ENCODE measurements at regions not wholly inside any gene's neighbourhood (a gene's known extent, or its start where the extent isn't known, plus 50 kb on each side); places are given as distances from the start of the nearest gene placed in this dataset.

DNA sequence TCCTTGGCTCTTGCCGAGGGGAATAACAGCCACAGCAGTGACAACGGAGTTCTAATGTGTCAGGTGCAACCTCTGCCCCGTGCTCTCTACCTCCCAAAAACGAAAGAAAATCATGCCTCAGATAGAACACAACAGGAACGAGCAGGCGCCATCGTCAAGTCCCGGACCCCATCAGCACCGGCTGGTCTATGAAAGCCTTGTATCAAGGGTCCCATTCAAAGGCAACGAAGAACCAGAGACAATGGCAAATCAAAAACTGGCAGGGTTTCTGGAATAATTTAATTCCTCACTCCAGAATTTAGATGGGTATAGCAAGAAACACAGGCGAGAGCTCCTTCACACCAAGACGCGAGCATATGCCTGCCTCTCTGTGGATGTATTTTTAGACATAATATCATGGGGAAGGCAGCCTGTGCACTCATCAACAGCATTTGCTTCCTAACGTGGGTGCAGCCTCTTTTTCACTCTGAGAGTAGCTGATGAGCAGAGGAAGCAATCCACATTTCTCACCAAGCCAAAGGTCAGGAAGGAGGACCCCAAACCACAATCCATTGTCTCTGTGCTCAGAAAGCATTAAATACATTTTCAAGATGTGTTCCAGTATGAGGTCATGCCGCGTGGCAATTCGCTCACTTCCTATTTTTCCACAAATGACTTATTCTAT, 193.4 kb upstream of the BLID start:
- intact Hi-C loops (cut with DNase I) = no loop called here
- Histone ChIP-seq H3K36me3 (replicated peaks in 1 of 2) (no peaks in the 10 kb centered on the region), H3K4me3 (no peak overlapping the region), H3K9me3 (replicated peaks in 1 of 3) (no peaks in the 10 kb centered on the region), H3K27ac (no peak overlapping the region), H3K4me1 (replicated peaks in 1 of 2) (no peaks in the 10 kb centered on the region), H3K27me3 (no peaks in the 10 kb centered on the region)
- TF ChIP-seq, protein P1, sequence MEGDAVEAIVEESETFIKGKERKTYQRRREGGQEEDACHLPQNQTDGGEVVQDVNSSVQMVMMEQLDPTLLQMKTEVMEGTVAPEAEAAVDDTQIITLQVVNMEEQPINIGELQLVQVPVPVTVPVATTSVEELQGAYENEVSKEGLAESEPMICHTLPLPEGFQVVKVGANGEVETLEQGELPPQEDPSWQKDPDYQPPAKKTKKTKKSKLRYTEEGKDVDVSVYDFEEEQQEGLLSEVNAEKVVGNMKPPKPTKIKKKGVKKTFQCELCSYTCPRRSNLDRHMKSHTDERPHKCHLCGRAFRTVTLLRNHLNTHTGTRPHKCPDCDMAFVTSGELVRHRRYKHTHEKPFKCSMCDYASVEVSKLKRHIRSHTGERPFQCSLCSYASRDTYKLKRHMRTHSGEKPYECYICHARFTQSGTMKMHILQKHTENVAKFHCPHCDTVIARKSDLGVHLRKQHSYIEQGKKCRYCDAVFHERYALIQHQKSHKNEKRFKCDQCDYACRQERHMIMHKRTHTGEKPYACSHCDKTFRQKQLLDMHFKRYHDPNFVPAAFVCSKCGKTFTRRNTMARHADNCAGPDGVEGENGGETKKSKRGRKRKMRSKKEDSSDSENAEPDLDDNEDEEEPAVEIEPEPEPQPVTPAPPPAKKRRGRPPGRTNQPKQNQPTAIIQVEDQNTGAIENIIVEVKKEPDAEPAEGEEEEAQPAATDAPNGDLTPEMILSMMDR (IDR thresholded peaks at IDR 0.05) = no peak
- TF ChIP-seq POLR2A (IDR thresholded peaks at IDR 0.05) = no peak
- WGBS, 4 donors = 62 to 73% (median 68%) methylated on average over 17 of the region's 17 CpGs
- no peak for DNase-seq

DNA sequence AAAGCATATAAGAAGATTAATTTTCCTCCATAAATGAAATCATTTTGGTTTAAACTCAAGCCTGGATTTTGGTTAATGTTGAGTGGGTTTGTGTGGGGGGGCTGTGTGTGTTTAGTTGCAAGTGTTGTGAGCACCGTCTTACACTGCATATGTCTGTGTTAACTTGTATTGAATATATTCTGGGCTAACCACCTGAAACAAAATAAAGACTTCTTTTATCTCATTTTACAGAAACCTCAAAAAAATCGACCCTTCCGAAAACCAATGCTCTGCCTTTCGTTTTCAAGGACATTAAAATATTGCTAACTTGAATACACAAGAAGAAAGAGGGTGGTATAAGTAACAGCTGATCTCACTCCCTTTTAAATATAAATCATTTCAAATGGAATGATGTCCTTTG, 192.2 kb upstream of the BLID start:
- no peaks in the 10 kb centered on the region for H3K9me3 ChIP-seq (replicated peaks in 1 of 3)
- TF ChIP-seq POLR2A (IDR thresholded peaks at IDR 0.05) = no peak
- TF ChIP-seq, protein P1 (IDR thresholded peaks at IDR 0.05) = no peak
- WGBS, 4 donors = 66 to 70% (median 67%) methylated on average over 4 of the region's 4 CpGs
- H3K4me1 ChIP-seq (replicated peaks in 1 of 2) = no peaks in the 10 kb centered on the region
- intact Hi-C loops (cut with DNase I) = no loop called here
- H3K27me3 ChIP-seq = no peaks in the 10 kb centered on the region
- no peak overlapping the region for H3K27ac ChIP-seq
- DNase-seq = no peak
- no peaks in the 10 kb centered on the region for H3K36me3 ChIP-seq (replicated peaks in 1 of 2)
- H3K4me3 ChIP-seq = no peak overlapping the region

DNA sequence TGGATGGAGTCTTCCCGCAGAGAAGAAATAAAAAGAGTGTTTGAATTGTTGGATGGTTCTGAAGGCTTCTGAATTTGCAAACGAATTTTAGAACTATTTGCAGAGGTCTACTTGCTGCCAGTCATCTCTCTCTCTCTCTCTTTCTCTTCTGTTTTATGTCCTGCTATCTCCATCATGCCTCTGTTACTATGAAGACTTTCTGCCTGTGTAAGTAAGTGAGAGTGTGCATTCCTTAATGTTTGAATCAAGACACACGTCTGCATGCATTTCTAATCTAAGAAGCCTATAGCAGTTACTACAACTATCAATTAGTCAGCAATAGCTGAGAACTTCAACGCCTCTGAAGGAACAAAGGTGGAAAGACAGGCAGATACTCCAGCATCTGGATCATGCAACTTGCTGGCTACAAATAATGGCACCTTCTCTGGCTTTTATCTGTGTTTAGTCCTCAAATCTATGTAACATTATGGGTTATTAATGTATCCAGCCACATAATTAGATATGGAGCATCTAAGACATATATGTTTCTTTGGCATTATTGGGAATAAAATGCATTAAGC, 191.5 kb upstream of the BLID start:
- intact Hi-C loops (cut with DNase I) = no loop called here
- Histone ChIP-seq H3K27me3 (no peaks in the 10 kb centered on the region), H3K36me3 (replicated peaks in 1 of 2) (no peaks in the 10 kb centered on the region), H3K4me1 (replicated peaks in 1 of 2) (no peaks in the 10 kb centered on the region), H3K4me3 (no peak overlapping the region), H3K27ac (no peak overlapping the region), H3K9me3 (replicated peaks in 1 of 3) (no peaks in the 10 kb centered on the region)
- TF ChIP-seq, protein P1 (IDR thresholded peaks at IDR 0.05) = no peak
- TF ChIP-seq POLR2A (IDR thresholded peaks at IDR 0.05) = no peak
- 67 to 77% (median 68%) methylated on average over 4 of the region's 4 CpGs for whole genome bisulfite sequencing, 4 donors
- no peak for DNase-seq

DNA sequence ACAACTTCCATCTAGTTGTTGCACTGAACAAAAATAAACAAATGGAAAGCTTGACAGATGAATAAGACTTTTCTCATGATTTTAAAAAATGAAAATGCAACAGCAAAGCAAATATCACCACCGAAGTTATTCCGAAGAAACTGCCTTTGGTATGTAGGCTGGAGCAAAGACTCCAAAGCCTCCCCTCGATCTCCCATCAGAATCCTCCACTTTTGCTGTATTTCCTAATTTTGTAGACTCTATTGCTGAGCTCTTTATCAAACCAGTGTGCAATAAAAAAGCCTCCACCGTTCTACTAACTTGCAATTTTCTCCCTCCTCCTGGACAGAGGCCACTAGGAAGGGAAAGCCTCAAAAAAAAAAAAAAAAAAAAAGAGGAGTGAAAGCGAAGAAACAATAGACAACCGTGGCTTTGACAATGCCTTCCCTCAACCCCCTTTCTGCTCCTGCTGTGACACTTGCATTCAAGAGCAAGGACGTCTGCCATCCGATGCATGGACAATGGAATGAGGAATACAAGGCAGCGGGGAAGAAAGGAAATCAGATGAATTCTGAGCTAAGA, 190.9 kb upstream of the BLID start:
- WGBS, 4 donors = 67 to 75% (median 71%) methylated on average over 9 of the region's 9 CpGs
- no peaks in the 10 kb centered on the region for H3K9me3 ChIP-seq (replicated peaks in 1 of 3)
- TF ChIP-seq, protein P1 (IDR thresholded peaks at IDR 0.05) = no peak
- TF ChIP-seq POLR2A (IDR thresholded peaks at IDR 0.05) = no peak
- no peak for DNase-seq
- intact Hi-C loops (cut with DNase I) = no loop called here
- no peaks in the 10 kb centered on the region for H3K36me3 ChIP-seq (replicated peaks in 1 of 2)
- no peak overlapping the region for H3K4me3 ChIP-seq
- H3K4me1 ChIP-seq (replicated peaks in 1 of 2) = no peaks in the 10 kb centered on the region
- no peak overlapping the region for H3K27ac ChIP-seq
- no peaks in the 10 kb centered on the region for H3K27me3 ChIP-seq

Measured in adrenal gland (tissue), 9 donors.